HFFc6 (cell line): ENCODE measurements at regions not wholly inside any gene's neighbourhood (a gene's known extent, or its start where the extent isn't known, plus 50 kb on each side); places are given as distances from the start of the nearest gene placed in this dataset.

Experiments
- DNase-seq: peaks from one replicate; pipeline ENCODE4 v3.0.0-alpha.2; 2018
- H3K27ac Mint-ChIP-seq: 2 replicates; pipeline ENCODE4 v1.8.0; 2020; ENCODE audit warnings: mild to moderate bottlenecking, mixed read lengths
- H3K27me3 Mint-ChIP-seq: 2 replicates; pipeline ENCODE4 v1.8.0; 2021; ENCODE audit warnings: mild to moderate bottlenecking, moderate library complexity, mixed read lengths; ENCODE audit not compliant: insufficient read depth
- H3K36me3 Mint-ChIP-seq: 2 replicates; pipeline ENCODE4 v1.8.0; 2021; ENCODE audit warnings: low read depth, mixed read lengths
- H3K4me1 Mint-ChIP-seq: 2 replicates; pipeline ENCODE4 v1.8.0; 2020; ENCODE audit warnings: low read depth, mixed read lengths
- H3K4me3 Mint-ChIP-seq: 2 replicates; pipeline ENCODE4 v1.8.0; 2020; ENCODE audit warnings: mild to moderate bottlenecking, moderate library complexity, mixed read lengths
- H3K9me3 Mint-ChIP-seq: 2 replicates; pipeline ENCODE4 v1.8.0; 2020; ENCODE audit warnings: mild to moderate bottlenecking, mixed read lengths
- TF ChIP-seq, protein P1 (sequence below): fragments of 200-600 bp; sonication (generic); IDR thresholded peaks from 2 replicates; pipeline ENCODE4 v1.5.0; 2021; ENCODE audit warnings: antibody characterized with exemption, mild to moderate bottlenecking

DNA sequence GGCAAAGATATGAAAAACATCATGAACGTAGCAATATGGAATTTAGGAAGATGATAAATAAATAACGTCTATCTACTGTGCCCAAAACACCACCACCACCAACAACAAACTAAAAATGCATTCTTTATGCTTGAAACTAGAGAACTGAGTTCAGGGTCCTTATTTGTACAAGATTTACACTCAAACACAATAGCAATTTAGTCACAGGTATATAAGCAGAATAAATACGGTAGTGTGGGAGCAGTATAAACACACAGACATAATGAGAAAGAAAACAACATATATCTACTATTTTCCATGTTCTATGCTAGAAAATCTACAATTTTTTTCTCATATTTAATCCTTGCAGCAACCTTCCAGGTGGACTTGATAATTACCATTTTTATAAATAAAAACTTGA lies 64.3 kb downstream of the ARL4A start:
- TF ChIP-seq, protein P1, sequence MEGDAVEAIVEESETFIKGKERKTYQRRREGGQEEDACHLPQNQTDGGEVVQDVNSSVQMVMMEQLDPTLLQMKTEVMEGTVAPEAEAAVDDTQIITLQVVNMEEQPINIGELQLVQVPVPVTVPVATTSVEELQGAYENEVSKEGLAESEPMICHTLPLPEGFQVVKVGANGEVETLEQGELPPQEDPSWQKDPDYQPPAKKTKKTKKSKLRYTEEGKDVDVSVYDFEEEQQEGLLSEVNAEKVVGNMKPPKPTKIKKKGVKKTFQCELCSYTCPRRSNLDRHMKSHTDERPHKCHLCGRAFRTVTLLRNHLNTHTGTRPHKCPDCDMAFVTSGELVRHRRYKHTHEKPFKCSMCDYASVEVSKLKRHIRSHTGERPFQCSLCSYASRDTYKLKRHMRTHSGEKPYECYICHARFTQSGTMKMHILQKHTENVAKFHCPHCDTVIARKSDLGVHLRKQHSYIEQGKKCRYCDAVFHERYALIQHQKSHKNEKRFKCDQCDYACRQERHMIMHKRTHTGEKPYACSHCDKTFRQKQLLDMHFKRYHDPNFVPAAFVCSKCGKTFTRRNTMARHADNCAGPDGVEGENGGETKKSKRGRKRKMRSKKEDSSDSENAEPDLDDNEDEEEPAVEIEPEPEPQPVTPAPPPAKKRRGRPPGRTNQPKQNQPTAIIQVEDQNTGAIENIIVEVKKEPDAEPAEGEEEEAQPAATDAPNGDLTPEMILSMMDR = no peak
- no peak overlapping the region for H3K27ac Mint-ChIP-seq
- no peak for DNase-seq
- H3K36me3 Mint-ChIP-seq = no peaks in the 10 kb centered on the region
- no peaks in the 10 kb centered on the region for H3K9me3 Mint-ChIP-seq
- H3K4me3 Mint-ChIP-seq = no peak overlapping the region
- H3K4me1 Mint-ChIP-seq = peaks cover 41% of the 10 kb centered on the region
- no peaks in the 10 kb centered on the region; the same call in 1 of the 2 replicates for H3K27me3 Mint-ChIP-seq

DNA sequence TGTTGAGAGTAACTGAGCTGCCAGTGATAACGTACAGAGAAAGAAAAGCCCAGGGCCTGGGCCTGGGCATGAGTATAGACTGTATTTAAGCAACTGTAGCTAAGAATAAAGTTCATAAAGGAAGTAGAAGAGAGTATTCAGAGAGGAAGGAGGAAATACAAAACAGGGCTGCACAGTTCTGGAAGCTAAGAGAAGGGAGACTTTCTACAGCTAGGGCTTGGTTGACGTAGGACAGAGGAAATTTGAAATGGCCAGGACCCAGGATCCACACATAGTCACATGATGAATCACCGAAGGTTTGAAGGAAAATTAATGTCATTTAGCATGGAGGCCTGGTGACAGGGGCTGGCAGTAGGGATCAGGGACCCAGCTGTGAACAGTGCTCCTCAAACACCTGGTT lies 66.7 kb downstream of the ARL4A start:
- no peaks in the 10 kb centered on the region; the same call in 1 of the 2 replicates for H3K27me3 Mint-ChIP-seq
- H3K4me1 Mint-ChIP-seq = peaks cover 50% of the 10 kb centered on the region
- H3K36me3 Mint-ChIP-seq = no peaks in the 10 kb centered on the region
- H3K27ac Mint-ChIP-seq = peak overlapping the region; percentile 74
- DNase-seq = peak; percentile 15
- no peaks in the 10 kb centered on the region for H3K9me3 Mint-ChIP-seq
- TF ChIP-seq, protein P1 = no peak
- no peak overlapping the region for H3K4me3 Mint-ChIP-seq

DNA sequence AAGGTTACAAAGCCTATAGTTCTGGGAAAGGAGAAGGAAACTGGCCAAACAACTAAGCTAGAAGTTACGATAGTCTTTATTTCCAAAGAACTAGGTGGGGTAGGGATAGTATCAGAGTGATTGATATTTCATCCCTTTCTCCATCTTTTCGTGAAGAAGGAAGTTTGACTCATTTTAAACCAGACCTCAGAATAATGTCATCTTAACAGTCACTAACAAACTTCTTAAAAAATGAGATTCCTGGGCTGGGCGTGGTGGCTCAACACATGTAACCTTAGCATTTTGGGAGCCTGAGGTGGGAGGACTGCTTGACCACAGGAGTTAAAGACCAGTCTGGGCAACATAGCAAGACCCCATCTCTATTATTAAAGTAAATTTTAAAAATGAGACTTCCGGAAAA lies 69.4 kb downstream of the ARL4A start:
- no peak for DNase-seq
- no peak overlapping the region for H3K4me3 Mint-ChIP-seq
- peak overlapping the region; percentile 73 for H3K27ac Mint-ChIP-seq
- peaks cover 5% of the 10 kb centered on the region; the same call in 1 of the 2 replicates for H3K36me3 Mint-ChIP-seq
- TF ChIP-seq, protein P1 = no peak
- peaks cover 64% of the 10 kb centered on the region for H3K4me1 Mint-ChIP-seq
- H3K9me3 Mint-ChIP-seq = no peaks in the 10 kb centered on the region
- no peaks in the 10 kb centered on the region; the same call in 1 of the 2 replicates for H3K27me3 Mint-ChIP-seq

DNA sequence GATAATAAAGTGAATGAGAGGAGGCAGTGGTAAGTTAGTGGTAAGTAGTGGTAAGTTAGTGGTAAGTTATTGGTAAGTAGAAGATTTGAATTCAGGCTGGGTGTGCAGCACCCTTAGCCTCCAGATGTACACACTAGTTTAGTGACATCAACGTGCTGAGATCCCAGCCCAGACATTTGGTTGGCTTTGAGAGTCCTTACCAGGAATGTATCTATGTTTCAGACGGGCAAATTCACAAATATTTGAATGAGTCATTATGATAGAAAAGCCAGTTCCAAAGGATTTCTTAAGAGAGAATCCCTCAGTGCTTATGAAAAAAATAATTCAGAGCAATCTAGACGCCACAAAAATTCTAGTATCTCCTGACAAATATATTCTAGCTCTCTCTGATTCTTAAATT lies 70.0 kb downstream of the ARL4A start:
- peaks cover 5% of the 10 kb centered on the region; the same call in 1 of the 2 replicates for H3K36me3 Mint-ChIP-seq
- H3K27ac Mint-ChIP-seq = peak overlapping the region; percentile 73
- peaks cover 70% of the 10 kb centered on the region for H3K4me1 Mint-ChIP-seq
- TF ChIP-seq, protein P1 = no peak
- no peaks in the 10 kb centered on the region for H3K9me3 Mint-ChIP-seq
- H3K4me3 Mint-ChIP-seq = 0 out of 2 replicates have a peak overlapping the region, but pooled peaks have one; percentile 4
- peak; percentile 82 for DNase-seq
- H3K27me3 Mint-ChIP-seq = no peaks in the 10 kb centered on the region; the same call in 1 of the 2 replicates

DNA sequence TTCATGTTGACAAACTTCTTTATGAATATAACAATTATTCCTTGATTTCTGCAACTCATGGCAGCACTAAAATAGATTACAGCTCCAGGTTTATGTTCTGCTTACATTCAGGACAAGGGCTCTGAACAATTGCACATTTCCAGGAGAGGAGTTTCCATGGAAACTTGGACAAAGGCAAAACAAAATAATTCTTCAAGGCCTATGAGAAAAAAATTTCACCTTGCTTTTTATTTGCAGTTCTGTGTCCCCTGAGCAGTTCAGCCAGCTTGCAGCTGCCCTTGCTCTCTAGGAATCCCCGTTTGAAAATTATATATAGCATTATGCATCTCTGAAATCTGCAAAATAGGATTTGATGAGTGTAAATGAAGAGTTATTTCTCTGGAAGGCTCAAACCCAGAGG lies 71.7 kb downstream of the ARL4A start:
- Mint-ChIP-seq H3K4me1 (peaks cover 57% of the 10 kb centered on the region), H3K27ac (no peak overlapping the region), H3K4me3 (no peak overlapping the region), H3K36me3 (peaks cover 5% of the 10 kb centered on the region; the same call in 1 of the 2 replicates), H3K9me3 (no peaks in the 10 kb centered on the region), H3K27me3 (no peaks in the 10 kb centered on the region; the same call in 1 of the 2 replicates)
- TF ChIP-seq, protein P1 = no peak
- no peak for DNase-seq
